NCI-H82 treated with DMSO at 0.1 percent for 48 hours (cell line): ENCODE measurements at regions not wholly inside any gene's neighbourhood (a gene's known extent, or its start where the extent isn't known, plus 50 kb on each side); places are given as distances from the start of the nearest gene placed in this dataset.

Experiments used
- DNase-seq: peaks from one replicate; lab custom pipeline; 2025; ENCODE audit not compliant: unreplicated experiment; lab: John Stamatoyannopoulos, UW

DNA sequence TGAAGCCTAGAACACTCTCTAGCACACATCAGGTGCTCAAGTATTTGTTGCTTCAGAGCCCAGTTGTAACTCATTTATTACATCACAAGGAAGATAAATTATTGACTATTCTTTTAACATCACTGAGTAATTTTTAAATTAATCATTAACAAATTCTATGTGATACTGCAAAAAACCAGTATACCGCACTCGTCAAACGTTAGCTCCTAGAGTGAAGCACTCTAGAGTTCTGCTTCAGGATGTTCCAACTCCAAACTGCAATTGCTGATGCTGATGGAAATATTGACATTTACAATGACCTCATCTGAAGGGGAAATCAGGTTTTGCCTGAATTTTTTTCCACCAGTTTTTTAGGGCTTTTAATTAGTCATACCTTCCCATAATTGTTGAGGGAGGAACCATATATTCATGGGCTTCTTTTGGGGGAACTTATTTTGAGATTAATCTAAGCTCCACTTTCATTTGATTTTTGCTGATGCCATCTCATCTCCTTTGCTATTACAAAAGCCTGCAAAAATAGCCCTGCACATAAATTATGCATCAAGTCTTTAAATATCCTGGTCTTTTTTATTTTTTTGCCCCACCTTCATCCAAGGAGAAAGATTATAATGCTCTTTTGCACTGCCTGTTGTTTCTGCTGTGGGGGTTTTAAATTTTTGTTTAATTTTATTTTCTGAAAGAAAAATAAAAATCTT, 123.0 kb upstream of the STAC start:
- DNase-seq, result no peak

DNA sequence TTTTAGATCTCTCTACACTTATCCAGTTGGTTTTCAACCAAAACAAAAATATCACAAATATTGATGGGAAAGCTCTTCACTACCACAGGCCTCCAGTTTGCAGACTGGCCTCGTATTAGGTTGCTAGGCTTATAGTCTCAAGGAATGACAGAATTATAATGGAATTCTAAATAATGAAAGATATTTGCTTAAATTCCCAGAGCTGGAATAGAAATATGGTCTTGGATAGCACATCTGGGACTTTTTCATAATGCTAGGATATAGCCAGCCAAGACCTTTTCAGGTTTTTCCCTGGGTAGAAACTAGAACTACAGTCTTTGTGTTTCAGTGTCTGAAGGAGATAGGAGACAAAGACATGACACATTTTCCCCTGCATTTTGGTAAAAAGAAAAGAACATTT, 121.9 kb upstream of the STAC start:
- DNase-seq, result no peak

DNA sequence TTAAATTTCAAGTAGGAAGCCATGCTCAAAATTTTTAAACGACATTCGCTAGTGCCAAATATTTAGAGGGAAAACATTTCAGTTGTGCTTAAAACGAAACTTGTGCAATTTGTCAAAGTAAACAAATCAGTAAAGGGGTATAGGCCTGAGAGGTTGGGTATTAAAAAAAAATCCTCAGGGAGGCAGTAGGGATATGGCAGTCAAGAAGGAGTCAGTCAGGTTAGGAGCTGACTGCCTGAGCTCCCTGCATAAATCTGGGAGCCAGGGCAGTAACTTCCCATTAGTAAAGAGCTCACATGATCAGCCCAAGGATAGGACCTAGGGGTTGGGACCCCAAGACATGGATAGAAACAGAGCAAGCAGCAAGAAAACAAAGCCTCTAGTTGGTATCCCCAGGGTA, 120.7 kb upstream of the STAC start:
- DNase-seq, result no peak

DNA sequence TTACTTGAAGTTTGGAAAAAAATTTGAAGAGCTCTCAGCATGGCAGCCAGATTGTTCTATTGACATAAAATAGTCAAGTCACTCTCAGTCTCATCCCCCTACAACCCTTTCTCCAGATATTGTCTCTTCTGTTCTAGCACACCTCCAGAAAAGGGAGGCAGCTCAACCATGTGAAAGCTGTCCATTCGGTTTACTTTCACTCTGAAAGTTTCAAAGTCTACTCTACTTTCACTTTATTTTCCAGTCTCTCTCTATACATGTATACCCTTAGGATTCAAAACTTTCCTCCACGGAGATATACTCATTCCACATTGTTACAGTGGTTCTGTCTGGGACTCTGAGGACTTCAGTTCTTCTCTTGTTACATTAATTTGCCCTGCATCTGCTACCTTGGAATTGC, 111.0 kb upstream of the STAC start:
- no peak for DNase-seq

DNA sequence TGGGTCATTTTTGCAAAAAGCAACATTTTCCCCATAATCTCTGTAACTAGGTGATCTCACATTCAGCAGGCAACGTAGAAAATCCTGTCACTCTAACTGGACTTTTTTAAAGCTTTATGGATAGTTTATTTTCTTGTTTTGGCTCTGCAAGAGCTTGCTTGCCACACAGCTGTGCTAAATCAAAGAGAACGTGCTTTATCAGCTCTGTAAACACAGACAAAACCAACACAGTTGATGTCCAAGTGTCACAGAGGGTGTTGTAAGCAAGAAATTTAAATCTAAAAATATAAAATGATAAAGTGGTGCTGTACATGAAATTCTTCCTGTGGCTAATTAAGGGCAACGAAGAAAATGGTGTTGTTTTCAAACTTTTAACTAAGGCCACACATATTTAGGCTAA, 97.5 kb upstream of the STAC start:
- no peak for DNase-seq

DNA sequence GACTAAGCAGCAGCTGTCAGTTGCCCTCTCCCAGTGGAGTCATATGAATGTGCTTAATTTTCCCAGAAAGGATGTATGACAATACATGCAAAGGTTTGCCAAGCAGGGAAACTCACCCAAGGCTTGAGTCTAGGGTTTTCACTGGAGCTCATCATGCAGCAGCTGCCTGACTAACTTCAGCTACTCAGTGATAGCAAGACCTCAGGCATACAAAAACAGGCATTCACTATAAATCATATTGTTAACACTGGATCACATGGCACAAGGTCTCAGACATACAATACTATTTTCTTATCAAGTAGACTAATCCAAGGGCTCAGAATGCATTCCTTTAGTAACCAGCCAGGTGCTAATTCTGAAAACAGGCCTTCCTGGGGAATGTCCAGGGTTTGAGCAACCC, 85.0 kb upstream of the STAC start:
- DNase-seq, result no peak

DNA sequence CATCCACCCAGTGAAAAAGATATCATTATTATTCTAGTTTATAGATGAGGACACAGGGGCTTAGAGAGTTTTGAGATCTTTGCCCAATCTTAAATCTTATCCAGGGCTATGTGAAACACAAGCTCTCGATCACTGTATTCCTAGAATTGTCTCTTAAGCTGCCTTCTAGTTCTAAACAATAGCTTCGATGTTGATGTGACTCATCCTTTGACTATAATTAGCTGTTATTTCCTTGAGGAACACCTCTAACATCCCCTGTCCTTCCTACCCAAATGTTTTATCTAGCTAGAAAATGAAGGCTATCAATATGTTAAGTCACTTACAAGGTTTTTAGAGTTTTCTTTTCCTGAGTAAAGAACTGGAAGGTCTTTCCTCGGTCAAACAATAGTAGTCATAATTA, 83.1 kb upstream of the STAC start:
- DNase-seq, result no peak

DNA sequence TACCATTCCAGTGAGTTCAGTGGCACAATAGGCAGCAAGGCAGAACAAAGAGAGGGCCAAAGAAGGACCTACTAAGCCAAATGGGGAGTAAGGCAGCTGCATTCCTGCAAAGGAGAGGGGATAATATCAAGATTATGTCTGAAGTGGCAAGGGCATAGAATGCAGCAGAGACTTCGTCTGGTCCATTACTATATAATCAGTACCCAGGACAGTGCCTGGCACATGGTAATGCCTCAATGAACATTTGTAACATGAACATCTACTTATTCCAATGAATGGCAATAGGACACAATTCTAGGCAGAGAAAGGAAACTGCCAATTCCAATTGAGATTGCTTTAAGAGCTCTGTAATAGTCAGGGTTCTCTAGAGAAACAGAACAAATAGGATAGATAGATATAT, 82.1 kb upstream of the STAC start:
- DNase-seq, result no peak

DNA sequence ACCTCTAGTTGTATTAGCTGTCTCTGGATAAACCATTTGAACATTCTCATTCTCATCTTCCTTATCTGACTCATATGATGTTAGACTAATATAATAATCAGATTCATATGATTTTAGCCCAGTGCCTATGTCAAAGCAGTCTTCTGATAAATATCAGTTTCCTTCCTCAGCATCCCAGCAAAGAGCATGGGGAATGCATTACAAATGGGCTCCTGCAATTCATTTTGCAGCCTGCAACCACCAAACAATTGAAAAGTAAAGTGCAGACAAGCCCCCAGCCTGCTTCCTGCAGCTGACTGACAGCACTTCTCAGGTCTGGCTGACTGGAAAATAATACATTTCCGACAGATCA, 78.2 kb upstream of the STAC start:
- DNase-seq, result no peak

DNA sequence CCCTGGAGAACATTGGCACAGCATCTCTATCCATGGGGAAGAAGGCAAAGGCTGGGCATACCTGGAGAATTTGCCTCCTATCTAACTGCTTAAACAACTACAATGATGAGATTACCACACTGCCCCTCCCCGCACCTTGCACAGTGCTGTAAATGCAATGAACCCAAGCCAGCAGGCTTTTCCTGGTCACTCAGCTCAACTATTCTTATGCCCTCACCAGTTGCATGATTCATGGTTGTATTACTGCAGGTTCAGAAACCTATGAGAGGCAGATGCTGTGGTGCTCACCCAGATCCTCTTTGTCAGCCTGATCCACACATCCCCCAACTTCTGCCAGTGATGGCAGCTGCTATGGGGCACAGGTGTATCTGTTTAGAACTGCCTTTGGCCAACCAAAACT, 77.7 kb upstream of the STAC start:
- DNase-seq, result no peak

DNA sequence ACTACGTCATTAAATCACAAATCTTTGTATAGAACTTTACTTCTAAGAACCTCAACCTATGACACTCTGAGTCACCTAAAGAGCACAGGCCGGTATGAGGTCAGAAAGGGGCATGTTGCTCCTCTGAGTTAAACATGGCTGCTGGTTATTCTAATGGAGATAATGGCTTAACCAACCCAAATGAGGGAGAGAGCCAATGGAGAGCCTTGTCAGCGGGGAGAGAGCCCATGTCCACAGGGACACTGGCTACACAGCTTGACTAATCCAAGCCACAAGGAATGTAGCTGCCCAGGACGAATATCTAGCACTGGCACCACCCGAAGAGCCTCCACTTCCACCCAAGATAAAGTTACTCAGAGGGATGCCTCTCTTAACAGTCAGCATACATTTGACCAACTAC, 77.0 kb upstream of the STAC start:
- no peak for DNase-seq

DNA sequence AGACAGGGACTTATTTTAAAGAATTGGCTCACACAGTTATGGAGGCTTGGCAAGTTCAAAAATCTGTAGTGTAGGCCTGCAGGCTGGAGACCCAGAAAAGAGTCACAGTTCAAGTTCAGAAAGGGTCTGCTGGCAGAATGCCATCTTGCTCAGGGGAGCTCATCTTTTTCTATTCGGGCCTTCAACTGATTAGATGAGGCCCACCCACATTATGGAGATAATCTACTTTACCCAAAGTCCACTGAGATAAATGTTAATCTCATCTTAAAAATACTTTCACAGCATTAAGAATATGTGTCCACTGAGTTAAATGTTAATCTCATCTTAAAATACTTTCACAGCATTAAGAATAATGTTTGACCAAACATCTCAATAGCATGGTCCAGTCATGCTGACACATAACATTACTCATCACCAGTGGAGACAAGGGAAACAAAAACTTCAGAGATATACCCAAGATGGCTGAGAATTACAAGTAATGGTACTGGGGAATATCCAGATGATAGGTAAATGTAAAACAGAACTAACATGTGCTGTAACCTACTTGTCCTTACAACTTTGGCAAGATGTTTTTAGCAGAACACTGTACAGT, 74.3 kb upstream of the STAC start:
- no peak for DNase-seq

DNA sequence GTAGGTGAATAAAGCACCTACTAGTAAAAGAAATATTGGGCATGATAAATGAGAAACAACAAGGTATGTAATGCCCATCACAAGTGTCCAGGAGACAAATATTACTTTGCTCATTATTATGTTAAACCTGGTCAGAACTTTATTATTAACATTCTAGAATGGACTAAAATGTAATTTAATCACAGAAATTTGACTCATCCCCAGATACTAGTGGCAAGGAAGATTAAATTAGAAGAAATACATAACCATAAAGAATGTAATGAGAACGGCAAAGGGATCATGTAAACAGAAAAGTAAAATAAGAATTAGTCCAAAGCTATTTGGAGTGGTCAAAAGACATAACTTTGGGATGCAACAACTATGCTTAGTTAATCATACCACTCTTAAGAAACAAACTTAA, 71.2 kb upstream of the STAC start:
- no peak for DNase-seq

DNA sequence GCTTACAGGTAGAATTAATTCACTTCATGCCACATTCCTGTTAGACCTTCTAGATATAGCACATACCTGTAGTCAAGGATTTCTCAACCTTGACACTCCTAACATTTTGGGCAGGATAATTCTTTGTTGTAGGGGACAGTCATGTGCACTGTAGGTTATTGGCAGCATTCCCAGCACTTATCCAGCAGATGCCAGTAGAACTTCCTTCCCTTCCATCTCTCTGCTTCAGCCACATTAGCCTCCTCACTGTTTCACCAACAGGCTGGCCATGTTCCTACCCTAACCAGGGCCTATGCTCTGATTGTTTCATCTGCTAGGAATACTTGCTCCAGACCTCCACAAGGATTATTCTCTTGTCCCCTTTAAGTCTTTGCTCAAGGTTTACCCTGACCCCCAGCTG, 68.0 kb upstream of the STAC start:
- no peak for DNase-seq

DNA sequence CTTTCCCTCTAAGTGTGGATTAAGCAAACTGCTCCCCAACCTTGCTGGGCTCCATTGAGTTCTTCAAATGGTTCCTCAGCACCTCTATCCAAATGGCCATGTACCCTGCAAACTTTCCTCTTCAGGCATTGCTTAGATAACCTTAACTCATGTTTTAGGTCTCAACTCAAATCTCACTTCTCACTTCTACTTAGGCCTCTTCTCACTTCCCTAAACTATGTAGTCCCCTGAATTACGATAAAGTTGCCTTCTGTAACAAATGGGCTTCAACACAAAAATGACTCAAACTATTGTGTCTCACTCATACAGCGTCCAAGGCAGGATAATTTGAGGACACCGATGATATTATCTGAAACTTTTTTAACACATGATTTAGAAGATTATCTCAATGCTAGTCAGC, 62.4 kb upstream of the STAC start:
- DNase-seq, result no peak

DNA sequence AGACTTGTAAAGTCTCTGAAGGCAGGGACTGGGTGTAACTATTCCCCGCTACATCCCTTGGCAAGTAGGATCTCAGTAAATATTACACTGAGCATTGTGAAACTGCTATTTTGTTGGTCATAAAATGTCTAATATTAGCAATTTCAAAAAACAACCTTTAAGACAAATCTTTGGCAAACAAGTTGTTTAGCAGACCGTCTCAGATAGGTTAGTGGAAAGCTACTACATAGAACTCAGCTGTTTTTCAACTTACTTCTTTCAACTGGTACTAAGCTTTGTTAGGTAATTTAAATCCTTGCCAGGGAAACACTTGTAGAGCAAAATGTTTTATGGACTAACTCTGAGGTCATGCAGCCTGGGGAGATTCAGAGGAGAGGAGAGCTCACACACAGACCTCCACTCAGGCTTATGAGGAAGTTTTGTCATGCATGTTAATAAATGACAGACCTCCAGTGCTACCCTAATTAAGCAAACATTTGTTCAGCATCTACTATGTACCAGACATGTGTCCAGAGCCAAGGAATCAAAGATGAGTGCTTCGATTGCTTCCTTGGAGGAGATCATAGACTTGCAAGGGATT, 61.6 kb upstream of the STAC start:
- DNase-seq, result no peak

DNA sequence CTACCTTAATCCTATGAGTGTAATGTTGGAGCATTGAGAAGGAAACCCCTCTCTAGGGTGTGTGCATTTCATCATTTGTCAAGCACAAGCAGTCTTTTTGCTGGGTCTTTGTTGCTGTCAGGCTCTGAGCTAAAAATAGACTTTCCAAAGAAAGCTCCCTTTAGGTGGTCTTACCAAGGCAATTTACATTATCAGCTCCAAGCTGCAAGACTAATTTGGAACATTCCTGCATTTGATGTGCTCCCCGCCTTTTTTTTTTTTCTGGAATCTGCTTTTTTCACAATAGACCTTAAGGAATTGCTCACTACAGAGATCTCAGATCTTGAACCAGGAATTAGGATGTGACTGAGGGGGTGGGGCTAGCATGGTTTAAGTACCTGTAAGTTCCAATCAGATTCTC, 60.6 kb upstream of the STAC start:
- no peak for DNase-seq
